ENCODE measurements at regions not wholly inside any gene's neighbourhood (a gene's known extent, or its start where the extent isn't known, plus 50 kb on each side); places are given as distances from the start of the nearest gene placed in this dataset.

DNA sequence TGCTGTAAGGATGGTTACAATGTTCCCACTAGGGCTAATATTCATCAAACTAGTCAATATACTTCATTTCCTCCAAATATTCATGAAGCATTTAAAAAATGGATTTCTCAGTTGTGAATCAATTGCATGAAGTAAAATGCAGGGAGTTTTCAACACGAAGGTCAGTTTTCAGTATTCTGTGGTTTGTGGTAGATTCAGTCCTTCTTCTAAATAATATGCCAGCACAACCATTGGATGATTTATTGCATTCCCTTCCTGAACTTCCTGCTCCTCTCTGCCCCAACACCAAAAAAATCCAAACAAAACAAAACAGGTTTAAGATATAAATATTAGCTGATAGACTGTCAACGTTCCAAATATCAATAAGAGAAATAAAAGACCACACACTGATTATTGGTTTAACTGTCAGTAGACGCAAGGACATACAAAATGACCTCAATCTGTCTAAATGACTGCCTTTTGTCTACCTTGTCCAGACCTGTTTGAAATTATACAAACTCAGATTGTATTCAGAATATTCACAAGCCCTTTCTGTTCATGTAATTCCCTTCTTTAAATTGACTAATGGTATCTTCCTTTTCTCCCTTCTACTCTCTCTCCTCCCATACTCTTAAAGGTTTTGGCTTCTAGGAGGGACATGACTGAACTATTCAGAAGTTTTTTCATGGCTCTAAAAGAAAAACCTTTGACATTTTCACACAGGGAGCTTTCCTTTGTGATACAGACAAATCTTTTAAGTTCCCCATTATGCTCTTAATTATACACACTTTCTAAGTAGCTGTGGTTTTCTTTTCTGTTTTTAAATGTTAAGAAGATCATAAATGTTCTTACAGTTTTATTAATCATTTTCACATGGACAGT is 92.6 kb upstream of the STT3B start:
- DNase-seq = no peak

DNA sequence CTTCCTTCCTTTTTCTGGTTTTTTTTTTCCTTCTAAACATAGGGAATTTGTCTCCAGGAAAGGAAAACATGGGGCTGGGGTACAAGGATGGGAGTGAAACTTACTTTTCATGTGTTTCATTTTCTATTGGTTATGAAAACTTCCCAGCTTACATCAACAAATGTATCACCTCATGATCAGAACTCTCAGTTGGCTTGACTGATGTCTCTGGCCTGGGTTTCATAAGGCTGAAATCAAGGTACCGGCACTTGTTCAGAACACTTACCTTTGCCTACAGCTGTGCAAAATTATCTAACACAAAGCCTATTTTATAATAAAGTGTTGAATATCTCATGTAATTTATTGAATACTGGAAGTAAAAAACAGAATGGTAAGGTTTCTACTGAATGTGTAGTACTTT is 91.8 kb upstream of the STT3B start:
- no peak for DNase-seq

DNA sequence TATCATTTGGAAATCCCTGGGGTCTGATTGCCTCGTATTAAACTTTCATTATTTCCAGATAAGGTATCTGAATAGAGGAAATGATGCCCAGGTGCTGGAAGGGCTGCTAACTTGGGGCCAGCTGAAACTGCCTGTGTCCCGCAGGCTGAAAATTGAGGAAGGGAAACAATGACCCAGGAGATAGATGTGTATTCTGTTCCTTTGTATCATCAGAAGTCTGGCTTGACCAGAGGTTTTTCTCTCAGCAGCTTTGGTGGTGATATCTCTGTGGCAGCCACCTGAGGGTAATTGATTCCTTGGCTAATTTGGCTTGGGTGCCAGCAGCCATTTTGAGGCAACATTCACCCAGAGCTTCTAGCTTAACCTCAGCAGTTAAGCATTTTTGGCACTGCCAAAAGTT is 90.0 kb upstream of the STT3B start:
- no peak for DNase-seq

DNA sequence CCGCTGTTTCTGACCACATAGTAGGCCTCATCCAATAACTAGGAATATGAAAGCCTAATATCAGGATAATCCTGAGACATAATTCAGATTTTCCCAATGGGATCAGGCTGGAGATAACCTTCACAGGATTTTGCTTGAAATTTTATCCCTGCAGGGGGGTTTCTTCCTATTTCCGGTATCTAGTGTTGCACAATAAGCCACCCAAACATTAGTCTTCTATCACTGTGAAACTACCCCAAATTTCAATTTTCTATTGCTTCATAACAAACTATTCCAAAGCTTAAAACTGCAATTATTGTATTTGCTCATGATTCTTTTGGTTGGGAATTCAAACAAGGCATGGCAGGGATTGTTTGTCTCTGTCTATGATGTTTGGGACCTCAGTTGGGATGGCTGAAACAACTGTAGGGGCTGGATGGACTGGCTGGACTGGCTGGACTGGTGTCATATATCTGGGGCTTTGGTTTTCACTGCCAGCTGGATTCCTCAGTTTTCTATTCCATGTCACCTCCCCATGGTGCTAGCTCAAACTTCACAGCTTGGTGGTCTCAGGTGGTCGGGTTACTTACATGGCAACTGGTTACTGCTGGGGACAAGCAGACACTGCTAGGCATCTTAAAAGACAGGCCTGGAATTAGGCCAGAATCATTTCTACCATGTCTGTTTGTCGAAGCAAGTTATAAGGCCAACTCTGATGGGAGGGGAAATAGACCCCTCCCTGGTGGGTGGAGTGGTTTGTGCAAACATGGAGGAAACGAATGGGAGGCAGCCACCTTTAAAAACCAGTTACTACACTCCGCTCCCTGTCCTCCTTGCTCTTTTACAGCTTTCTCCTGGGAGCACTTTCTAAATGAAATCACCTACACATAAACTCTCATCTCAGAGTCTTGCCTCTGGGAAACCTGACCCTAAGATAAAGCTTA is 88.2 kb upstream of the STT3B start:
- DNase-seq = no peak

DNA sequence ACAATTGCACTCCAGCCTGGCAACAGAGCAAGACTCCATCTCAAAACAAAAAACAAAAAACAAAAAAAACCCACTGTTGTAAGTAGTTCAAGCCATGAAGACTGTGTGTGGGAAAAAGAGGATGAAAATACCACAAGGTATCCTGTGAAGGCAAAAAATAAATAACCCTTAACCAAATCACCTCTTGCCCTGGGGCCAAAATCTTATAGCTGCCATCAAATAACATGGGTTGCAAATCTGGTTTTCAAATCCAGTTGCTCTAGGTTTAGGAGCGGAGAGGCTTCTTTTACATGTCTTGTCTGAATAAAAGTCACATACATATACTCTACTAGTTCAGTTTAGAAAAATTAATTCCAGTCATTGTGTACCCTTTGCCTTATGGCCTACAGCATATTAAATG is 87.0 kb upstream of the STT3B start:
- no peak for DNase-seq

DNA sequence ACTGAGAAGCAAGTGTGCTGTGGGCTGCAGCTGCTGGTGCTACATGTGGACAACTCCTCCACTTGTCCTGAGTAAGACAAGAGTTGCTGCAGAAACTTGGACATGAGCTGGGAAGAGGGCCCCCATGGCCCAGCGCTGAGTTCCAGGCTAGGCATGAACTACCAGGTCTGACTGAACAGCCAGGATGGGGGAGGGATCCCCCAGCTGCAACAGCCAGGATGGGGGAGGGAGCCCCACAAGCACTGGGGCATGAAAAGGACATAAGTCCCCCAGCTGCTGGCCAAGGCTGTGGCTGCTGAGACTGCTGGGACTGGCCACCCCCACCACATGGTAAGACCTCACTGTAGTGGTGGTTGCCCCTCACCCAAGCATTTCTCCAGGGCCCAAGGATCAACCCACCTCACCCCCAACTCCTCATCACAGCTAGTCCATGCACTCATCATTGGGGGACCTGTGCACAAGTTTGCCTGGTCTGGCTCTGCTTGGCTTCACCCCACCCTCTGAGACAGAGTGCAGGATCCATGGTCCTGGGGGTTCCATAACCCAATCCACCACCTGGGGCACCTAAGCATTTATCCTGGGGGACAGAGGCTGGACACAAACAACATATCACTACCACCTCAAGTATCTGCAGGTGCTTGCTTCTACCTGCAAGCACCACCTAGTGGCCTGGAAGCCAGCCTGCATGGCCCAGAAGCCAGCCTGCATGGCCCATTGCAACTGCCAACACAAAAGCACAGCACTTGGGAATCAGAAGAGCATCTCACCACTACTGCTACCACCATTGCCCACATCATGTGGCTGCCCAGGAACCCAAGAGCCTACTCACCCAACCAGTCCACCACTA is 84.5 kb upstream of the STT3B start:
- peak in 1 of 2 donors; percentile 20 for DNase-seq

DNA sequence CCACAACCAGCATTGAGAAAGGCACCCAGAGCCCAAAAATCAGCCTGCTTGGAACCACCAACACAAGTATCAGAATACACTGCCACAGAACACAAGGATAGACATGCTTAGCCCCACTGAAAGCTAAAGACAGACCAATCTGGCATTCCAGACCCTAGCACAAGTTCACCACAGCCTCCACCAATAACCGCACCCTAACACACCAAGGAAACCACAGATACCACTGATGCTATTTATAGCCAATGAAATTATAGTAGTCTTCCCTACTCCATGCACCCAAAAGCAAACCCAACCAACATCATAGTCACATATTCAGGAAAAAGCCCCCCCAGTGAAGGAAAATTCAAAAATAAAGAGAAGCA is 83.9 kb upstream of the STT3B start:
- DNase-seq = no peak

DNA sequence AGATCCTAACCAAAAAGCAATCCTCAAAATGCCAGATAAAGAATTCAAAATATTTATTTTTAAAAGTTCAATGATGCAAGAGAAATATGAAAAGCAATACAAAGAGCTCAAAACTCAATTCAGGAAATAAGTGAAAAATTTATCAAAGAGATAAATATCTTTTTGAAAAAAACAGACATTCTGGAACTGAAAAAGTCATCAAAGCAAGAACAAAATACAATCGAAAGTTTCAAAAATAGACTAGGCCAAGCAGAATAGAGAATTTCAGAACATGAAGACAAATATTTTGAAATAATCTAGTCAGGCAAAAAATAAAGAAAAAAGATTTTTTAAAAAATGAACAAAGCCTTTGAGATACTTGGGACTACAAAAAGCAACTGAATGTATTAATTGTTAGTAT is 83.4 kb upstream of the STT3B start:
- no peak for DNase-seq

DNA sequence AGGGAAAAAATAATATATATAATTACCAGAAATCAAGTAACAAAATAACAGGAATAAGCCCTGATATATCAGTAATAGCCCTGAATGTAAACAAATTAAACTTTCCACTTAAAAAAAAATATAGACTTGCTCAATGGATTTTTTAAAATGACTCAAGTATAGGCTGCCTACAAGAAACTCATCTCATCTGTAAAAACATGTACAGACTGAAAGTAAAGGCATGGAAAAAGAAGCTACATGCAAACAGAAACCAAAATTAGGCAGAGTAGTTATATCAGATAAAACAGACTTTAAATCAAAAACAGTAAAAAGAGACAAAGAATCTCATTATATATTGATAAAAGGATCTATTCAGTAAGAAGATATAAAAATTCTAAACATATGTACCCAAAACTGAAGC is 82.4 kb upstream of the STT3B start:
- DNase-seq = no peak

DNA sequence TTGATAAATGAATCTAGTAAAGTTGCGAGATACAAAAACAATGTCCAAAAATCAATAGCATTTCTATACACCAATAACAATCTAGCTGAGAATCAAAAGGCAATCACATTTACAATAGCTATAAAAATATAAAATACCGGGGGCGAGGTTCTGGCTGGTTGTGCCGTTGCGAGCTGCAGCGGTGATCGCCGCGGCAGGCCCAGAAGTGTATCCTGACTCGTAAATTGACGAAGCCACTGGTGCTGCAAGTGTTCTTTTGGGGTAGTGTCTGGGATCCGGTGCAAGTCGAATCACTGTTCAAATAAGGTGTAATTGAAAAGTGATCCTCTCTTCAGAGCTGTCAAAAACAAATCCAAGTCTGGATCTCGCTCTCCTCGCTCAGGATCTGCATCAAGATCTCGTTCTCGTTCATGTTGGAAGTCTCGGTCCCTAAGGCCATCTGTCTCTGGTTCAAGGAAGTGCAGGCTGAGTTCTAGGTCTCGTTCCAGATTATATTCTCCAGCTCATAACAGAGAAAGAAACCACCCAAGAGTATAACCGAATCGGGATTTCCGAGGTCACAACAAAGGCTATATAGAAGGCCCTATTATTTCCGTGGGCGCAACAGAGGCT is 80.1 kb upstream of the STT3B start:
- DNase-seq = no peak

DNA sequence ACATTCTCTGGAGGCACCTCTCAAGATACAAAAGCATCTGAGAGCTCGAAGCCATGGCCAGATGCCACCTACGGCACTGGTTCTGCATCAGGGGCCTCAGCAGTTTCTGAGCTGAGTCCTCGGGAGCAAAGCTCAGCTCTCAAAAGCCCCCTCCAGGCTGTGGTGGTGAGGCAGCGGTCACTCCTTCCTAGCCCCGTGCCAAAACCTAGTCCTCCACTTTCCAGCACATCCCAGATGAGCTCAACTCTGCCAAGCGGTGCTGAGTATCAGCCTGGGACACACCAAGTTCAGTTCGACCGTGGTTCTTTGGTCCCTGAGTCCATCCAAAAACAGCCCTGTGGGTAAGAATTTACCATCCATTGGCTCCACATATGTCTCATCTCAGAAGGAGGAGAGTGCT is 79.3 kb upstream of the STT3B start:
- no peak for DNase-seq

DNA sequence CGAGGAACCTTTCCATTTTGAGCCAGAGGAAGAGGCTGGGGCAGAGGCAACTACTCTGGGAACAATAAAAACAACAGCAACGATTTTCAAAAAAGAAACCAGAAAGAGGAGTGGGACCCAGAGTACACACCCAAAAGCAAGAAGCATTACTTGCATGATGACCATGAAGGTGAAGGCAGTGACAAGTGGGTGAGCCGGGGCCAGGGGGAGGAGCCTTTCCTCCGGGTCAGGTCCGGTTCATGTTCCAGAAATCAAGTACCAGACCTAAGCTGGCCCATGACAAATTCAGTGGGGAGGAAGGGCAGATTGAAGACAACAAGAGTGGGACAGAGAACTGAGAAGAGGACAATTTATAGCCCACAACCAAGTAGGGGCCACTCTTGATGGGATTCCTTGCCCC is 77.2 kb upstream of the STT3B start:
- DNase-seq = no peak

DNA sequence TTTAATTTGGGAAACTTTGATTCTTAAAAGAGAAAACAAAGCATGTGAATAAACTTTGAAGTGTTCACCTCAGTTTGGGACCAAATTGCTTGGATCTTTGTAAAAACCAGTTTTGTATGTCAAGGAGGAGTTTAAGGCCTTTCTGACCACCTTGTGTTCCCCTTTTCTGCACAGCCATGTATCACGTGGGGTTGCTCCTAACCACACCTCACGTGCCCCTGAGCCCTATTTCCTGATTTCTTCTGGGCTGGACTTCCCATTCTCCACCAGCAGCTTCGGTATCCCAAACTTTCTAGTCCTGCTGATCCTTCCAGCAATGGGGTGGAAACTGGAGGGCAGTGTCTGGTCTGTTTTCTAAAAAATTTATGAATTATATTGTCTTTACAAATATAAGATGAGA is 76.4 kb upstream of the STT3B start:
- DNase-seq = no peak

DNA sequence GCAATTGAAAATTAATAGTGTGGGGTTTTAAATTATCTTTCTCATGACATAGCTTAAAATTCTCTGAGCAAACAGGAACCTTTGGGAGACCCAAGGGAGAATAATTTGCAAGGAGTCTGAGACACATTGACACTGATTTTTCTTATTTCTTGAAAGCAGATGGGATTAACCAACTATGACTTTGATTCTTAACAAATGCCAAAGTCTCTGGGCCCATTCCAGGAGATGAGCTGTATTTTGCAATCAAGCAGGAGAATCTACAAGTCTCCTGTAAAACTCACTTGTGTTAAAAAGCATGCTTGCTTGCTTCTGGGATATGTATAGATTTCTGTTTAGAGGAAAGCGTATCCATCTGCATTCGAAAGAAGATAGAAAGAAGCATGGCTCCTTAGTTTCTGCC is 71.3 kb upstream of the STT3B start:
- DNase-seq = no peak

DNA sequence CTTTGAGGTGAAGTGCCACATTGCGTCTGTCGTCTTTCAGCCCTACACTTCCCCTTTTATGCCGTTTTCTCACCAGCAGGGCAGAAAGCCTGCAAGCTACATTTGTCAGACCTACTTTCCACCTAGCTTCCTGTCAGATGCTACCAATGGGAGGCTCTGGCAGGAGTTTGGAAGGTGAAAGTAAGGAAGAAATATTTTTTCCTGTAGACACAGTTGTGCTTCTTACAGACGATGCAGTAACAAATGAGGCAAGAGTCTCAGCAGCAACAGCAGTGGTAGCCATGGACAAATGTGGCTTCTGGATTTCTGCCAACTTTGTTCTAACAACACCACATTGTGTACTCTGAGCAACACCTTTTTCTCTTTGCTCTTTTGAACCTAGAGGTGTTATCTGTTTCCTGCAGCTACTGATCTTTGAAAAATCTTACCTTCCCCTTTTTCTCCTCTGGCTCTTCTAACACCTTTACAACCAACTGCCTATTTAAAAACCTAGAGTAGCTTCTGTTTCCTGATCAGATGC is 70.6 kb upstream of the STT3B start:
- peak; percentile 17 to 22 for DNase-seq

DNA sequence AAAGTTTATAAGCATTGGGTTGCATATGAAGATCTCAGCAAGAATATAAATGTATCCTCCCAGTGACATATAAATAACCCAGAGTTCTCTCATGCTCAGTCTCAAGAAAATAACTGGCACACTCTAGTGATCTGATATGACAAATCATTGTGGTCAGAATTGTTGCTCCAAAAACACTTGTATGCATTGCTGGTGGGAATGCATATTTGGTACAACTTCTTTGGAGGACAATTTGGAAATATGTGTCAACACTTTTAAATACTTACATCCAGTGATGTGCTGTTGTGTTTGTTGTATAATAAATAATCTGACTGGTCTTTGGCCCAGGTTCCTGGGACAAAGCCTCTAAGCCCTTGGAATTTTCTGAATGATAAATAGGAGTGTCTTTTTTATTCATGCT is 66.7 kb upstream of the STT3B start:
- DNase-seq = no peak

DNA sequence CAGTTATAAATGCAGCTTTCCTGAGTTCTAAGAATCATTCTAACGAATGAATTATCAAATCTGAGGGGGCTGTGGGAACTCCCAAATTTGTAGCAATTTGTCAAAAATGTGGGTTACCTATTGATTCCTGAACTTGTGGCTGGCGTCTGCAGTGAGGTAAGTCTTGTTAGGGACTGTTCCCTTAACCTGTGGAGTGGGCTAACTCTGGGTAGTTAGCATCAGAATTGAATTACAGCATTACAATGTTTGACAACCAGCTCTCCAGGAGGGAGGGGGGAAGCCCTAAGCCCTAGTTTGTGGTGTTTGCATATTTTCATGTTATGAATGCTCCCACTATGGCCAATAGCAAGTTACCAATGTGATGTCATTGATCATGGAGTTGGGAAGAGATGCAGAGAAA is 65.9 kb upstream of the STT3B start:
- DNase-seq = no peak

DNA sequence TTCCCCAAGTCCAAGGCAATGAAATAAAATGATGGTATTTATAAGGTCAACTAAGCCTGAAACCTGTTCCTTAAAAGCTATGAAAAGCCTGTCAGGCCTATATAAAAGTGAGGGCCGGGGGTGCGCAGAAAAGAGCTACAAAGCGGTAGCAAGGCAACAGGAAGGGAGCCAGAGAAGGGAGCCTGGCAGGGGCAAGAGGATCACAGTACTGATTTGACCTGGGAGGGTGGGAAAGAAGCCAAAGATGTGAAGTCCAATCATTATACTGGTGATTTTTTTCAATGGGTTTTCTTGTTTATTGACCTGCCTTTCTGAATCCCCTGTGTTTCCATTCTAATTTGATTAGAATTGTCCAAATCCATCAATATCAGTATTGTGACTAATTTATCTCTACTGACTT is 64.3 kb upstream of the STT3B start:
- DNase-seq = no peak

DNA sequence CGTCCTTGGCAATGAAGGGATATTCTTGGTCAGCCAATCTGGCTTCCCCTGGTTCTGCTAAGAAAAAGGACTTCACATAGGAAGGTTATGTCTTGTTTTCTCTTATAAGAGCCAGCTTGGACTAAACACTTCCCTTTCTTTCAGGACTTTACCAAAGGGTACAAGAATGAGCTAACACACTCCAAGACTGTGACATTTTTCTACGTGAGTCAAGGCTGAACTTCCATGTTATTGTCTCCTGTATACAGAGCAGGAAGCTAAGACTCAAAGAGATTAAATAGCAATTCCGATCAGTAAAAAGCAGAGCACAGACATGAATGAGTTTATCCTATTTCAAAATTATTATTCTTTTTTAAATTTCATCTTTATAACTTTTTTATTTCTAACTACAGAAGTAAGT is 63.3 kb upstream of the STT3B start:
- no peak for DNase-seq

DNA sequence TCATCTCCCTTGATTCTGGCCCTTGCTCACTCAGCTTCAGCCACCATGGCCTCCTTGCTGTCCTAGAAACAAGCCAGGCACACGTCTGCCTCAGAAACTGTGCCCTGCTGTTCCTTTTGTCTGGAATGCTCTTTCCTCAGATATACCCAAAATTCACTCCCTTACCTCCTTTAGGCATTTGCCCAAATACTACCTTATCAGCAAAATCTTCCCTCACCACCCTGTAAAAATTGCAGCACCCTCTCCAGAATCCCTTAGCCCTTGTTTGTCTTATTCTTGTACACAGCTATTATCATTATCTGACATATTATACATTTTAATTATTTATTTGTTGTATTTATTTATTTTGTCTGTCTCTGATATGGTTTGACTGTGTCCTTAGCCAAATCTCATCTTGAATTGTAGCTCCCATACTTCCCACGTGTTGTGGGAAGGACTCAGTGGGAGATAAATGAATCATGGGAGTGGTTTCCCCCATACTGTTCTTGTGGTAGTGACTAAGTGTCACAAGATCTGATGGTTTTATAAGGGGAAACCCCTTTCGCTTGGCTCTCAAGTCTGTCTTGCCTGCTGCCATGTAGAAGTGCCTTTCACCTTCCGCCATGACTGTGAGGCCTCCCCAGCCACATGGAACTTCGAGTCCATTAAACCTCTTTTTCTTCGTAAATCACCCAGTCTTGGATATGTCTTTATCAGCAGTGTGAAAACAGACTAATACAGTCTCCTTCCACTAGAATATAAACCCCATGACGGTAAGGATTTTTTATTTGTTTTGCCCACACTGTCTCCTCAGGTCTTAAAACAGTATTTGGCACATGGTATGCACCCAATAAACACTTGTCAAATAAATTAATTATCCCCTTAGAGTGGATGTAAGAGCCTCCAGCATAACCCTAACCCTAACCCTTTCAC is 60.0 kb upstream of the STT3B start:
- DNase-seq = peak; percentile 4 to 14

DNA sequence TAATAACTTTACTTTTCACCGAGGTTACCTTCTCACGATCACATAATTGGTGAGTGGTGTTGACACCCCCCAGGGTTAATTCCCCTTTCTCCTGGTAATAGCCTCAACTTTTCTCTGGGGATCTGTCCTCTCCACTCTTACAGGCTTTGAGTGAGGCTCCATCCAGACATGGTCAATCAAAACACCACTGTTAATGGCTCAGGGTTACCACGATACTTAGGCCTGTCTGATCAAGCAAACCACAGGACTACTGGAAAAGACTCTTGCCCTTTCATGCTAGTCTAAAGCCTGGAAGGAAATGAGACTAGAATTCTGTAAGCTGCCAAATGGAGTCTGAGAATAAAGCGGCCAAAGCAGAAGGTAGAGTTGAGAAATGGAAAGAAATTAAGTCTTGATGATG is 56.5 kb upstream of the STT3B start:
- no peak for DNase-seq

DNA sequence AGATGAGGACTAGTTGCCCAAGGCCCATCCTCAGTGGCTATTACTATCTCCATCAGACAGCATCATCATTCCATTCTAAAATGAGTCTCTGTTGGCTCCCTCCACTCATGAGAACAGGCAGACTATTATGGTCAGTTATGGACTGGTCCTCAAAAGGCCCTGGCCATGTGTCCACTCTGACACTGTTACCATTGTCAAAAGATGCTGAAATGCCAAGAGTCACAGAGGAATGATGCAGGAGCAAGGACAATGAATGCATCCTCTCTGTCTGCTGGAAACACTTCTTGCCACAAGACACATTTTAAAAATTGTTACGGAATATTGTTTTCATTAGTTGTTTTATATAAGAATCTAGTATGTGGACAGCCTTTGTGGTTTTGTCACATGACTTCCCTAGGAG is 53.3 kb upstream of the STT3B start:
- no peak for DNase-seq
